Esophagus muscularis mucosa (tissue), 4 donors: ENCODE measurements at regions not wholly inside any gene's neighbourhood (a gene's known extent, or its start where the extent isn't known, plus 50 kb on each side); places are given as distances from the start of the nearest gene placed in this dataset.

Experiments
- DNase-seq: peaks from one replicate; pipeline ENCODE4 v3.0.0-alpha.2; 2017; ENCODE audit errors: extremely low spot score
- H3K27ac ChIP-seq, 4 donors: fragments of 200-600 bp; sonication (generic); replicated peaks in 1 of 4; 1 replicate in 3 of 4; 2 replicates in 1 of 4; pipeline ENCODE4 v1.5.1; 2016 to 2019; ENCODE audit warnings: mild to moderate bottlenecking in 1 of 4
- H3K27me3 ChIP-seq, 4 donors: fragments of 200-600 bp; sonication (generic); one replicate each; pipeline versions ENCODE4 v1.5.1 to v1.6.0; 2016 to 2019
- H3K36me3 ChIP-seq, 4 donors: fragments of 200-600 bp; sonication (generic); one replicate each; pipeline ENCODE4 v1.5.1; 2016 to 2019
- H3K4me1 ChIP-seq, 4 donors: fragments of 200-600 bp; sonication (generic); one replicate each; pipeline ENCODE4 v1.5.1; 2016 to 2019
- H3K4me3 ChIP-seq, 4 donors: fragments of 200-600 bp; sonication (generic); 1 replicate in 2 of 4; 2 replicates in 2 of 4; pipeline ENCODE4 v1.5.1; 2016 to 2019; ENCODE audit warnings: mild to moderate bottlenecking in 4 of 4, moderate library complexity in 1 of 4
- H3K9me3 ChIP-seq, 4 donors: fragments of 200-600 bp; sonication (generic); 1 replicate in 3 of 4; 2 replicates in 1 of 4; pipeline ENCODE4 v1.5.1; 2016 to 2019
- EP300 ChIP-seq: sonication (generic); formaldehyde crosslinking; IDR thresholded peaks from one replicate; pipeline ENCODE4 v1.6.1; 2017; ENCODE audit warnings: antibody characterized with exemption
- POLR2A ChIP-seq: fragments of 450-650 bp; IDR thresholded peaks from one replicate; pipeline ENCODE4 v1.6.1; 2017; ENCODE audit warnings: antibody characterized with exemption, moderate library complexity, mild to moderate bottlenecking, low read depth
- POLR2AphosphoS5 ChIP-seq, 2 donors: sonication (generic); formaldehyde crosslinking; IDR thresholded peaks; one replicate each; pipeline ENCODE4 v1.6.1; 2017; ENCODE audit warnings: antibody characterized with exemption in 2 of 2
- WGBS: methylation state at CpG from one replicate; pipeline ENCODE4 v1.1.5; 2018; 5-methylcytosine and 5-hydroxymethylcytosine counted together
- intact Hi-C: fragments of 100-400 bp; cut with DNase I; formaldehyde crosslinking; loops from one replicate; pipeline ENCODE4 v1.15.1; 2023
- TF ChIP-seq, protein P1 (sequence below), 3 experiments: fragments of 200-600 bp in 2 of 3; fragments of 450-650 bp in 1 of 3; sonication (generic) in 2 of 3; IDR thresholded peaks; one replicate each; pipeline ENCODE4 v1.5.1; 2017 to 2019; ENCODE audit warnings: antibody characterized with exemption in 3 of 3, mild to moderate bottlenecking in 2 of 3, moderate library complexity in 1 of 3

DNA sequence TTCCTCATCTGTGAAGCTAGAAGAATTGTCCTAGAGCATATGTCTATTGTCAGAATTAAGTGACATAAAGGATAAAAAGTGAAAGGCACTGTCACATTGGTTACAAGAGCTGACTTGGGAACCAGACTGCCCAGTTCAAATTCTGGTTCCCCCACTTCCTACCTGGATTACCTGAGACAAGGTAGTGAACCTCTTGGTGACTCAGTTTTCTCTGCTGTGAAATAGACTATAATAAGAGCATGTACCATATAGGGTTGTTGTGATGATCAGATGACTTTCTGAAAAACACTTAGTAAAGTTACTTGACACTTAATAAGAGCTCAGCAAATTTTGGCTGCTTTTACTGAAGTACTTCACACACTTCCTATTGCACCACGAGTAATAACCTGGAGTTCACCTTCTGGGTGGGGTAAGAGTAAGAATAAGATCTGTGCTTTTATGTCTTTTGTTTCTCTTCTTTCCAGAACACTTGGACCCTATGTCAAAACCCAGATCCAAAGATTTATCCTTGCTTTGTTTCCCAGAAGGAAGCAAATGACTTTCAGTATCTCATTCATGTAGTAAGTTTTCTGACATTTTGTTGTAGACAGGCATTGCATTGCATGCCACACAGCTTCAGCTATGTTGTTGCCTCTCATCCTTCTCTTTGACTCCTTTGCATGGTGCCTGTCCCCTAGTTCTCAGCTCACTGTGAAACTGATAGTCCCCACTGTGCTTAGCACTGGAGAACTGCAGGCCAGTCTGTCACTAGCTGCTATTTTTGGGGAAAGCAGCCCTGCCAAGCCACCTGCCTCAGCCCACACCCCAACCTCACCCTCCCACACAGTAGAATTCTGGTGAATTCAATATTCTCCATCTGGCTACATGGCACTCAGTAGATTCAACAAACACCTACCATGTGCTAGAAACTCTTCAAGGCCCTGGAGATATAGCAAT is 121.8 kb upstream of the POU2AF2 start:
- 59% methylated on average over 1 of the region's 1 CpG for WGBS
- TF ChIP-seq, protein P1, sequence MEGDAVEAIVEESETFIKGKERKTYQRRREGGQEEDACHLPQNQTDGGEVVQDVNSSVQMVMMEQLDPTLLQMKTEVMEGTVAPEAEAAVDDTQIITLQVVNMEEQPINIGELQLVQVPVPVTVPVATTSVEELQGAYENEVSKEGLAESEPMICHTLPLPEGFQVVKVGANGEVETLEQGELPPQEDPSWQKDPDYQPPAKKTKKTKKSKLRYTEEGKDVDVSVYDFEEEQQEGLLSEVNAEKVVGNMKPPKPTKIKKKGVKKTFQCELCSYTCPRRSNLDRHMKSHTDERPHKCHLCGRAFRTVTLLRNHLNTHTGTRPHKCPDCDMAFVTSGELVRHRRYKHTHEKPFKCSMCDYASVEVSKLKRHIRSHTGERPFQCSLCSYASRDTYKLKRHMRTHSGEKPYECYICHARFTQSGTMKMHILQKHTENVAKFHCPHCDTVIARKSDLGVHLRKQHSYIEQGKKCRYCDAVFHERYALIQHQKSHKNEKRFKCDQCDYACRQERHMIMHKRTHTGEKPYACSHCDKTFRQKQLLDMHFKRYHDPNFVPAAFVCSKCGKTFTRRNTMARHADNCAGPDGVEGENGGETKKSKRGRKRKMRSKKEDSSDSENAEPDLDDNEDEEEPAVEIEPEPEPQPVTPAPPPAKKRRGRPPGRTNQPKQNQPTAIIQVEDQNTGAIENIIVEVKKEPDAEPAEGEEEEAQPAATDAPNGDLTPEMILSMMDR (IDR thresholded peaks at IDR 0.05) = no peak
- TF ChIP-seq POLR2A = no peak
- no peak for TF ChIP-seq POLR2AphosphoS5 (IDR thresholded peaks at IDR 0.05)
- Histone ChIP-seq H3K36me3 (no peaks in the 10 kb centered on the region), H3K4me3 (no peak overlapping the region), H3K27me3 (no peaks in the 10 kb centered on the region), H3K9me3 (no peaks in the 10 kb centered on the region), H3K27ac (no peak overlapping the region), H3K4me1 (no peaks in the 10 kb centered on the region)
- intact Hi-C loops = no loop called here
- no peak for DNase-seq

DNA sequence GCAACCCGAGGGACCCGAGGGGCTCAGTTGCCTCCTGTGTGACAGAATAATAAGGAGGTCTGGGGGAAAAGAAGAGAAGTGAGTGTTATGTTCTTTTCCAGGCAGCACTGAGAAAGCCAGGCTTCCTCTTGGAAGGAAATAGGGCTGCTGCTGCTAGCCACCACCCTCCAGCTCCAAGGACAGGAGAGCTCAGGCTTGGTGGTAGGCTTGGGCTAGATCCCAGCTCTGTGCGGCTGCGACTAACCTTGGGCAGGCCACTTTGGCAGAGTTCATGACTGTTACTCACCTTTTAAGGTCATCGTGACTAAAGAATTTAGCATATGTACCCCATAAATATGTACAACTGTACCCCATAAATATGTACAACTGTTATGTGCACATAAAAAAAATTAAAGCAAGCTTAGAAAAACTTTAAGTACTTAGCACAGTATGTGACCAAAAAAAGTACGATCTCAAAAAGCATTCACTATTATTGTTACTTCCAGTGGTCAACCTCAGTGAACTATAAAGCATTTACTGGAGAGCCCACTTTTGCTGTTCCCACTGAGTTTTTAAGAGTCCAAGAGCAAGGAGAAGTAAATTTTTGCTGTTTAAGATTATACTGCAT is 124.7 kb upstream of the POU2AF2 start:
- Histone ChIP-seq H3K27ac (no peak overlapping the region), H3K27me3 (no peaks in the 10 kb centered on the region), H3K4me3 (no peak overlapping the region), H3K36me3 (no peaks in the 10 kb centered on the region), H3K9me3 (no peaks in the 10 kb centered on the region), H3K4me1 (no peaks in the 10 kb centered on the region)
- intact Hi-C loops = no loop called here
- no peak for DNase-seq
- no peak for TF ChIP-seq EP300
- TF ChIP-seq, protein P1 (IDR thresholded peaks at IDR 0.05) = no peak
- no peak for TF ChIP-seq POLR2A
- TF ChIP-seq POLR2AphosphoS5 (IDR thresholded peaks at IDR 0.05) = no peak
- WGBS = 84% methylated on average over 6 of the region's 6 CpGs

DNA sequence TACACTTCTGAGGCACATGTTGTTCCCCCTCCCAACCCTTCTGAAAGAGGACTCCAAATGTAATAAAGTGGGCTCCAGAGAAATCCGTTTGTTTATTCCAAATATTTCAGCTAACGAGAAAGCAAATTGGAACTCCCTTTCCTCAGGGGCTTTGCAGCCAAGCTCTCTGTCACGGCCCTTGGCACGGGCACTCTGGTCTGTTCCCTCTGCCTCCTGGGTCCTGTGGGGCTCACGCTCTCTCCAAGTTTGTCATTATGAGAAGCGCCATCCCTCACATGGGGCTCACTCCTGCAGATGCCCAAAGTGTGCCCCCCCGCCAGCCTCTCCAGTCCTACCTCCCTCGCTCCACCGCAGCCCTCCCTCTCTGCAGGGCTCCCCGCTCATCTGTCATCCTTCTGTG is 125.4 kb upstream of the POU2AF2 start:
- Histone ChIP-seq H3K36me3 (no peaks in the 10 kb centered on the region), H3K9me3 (no peaks in the 10 kb centered on the region), H3K27ac (no peak overlapping the region), H3K4me3 (no peak overlapping the region), H3K4me1 (no peaks in the 10 kb centered on the region), H3K27me3 (no peaks in the 10 kb centered on the region)
- 79% methylated on average over 10 of the region's 10 CpGs for WGBS
- intact Hi-C loops = no loop called here
- no peak for DNase-seq
- TF ChIP-seq EP300 = no peak
- TF ChIP-seq, protein P1 (IDR thresholded peaks at IDR 0.05) = no peak
- TF ChIP-seq POLR2AphosphoS5 (IDR thresholded peaks at IDR 0.05) = no peak
- TF ChIP-seq POLR2A = no peak

DNA sequence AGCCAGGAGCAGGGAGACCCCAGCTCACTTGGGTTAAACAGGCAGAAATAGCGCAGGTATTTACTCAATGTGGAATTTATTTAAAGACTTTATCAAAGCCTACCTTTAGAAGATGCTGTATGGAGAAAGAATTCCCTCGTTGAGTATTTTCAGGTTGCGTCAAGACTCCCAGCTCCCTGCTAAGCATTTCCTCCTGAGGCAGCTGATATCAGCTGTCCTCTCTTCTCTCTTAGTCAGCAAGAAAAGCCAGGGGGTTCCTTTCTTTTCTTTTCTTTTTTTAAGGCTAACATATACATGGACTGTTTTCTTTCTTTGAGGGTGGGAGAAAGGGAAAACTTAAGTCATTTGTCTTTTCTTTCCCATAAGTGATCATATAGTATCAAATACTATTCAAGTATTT is 125.8 kb upstream of the POU2AF2 start:
- H3K4me1 ChIP-seq = no peaks in the 10 kb centered on the region
- DNase-seq = no peak
- H3K27me3 ChIP-seq = no peaks in the 10 kb centered on the region
- WGBS = 85% methylated on average over 3 of the region's 3 CpGs
- intact Hi-C loops = no loop called here
- no peaks in the 10 kb centered on the region for H3K9me3 ChIP-seq
- no peaks in the 10 kb centered on the region for H3K36me3 ChIP-seq
- no peak overlapping the region for H3K27ac ChIP-seq
- H3K4me3 ChIP-seq = no peak overlapping the region
- no peak for TF ChIP-seq POLR2AphosphoS5 (IDR thresholded peaks at IDR 0.05)
- no peak for TF ChIP-seq EP300
- TF ChIP-seq POLR2A = no peak
- TF ChIP-seq, protein P1 (IDR thresholded peaks at IDR 0.05) = no peak
